HCT116 (cell line): ENCODE measurements at regions not wholly inside any gene's neighbourhood (a gene's known extent, or its start where the extent isn't known, plus 50 kb on each side); places are given as distances from the start of the nearest gene placed in this dataset.

Experiments
- ATAC-seq: fragments of 200-7000 bp; cut with Tn5 transposase; 2 replicates; pipeline ENCODE4 v1.9.1; 2020; ENCODE audit warnings: mild to moderate bottlenecking, moderate library complexity
- BruUV-seq: library from RNA; stranded (reverse); fragments of 400-500 nt; replicated peaks from 2 replicates; lab custom pipeline; 2021; lab: Mats Ljungman, UMichigan
- CTCF ChIA-PET: fragments of 300-600 bp; sonication (Branson Sonifier 250); formaldehyde crosslinking; loops from one replicate; lab custom pipeline; 2021; ENCODE audit warnings: antibody characterized with exemption; lab: Charles Lee
- POLR2A ChIA-PET: fragments of 300-600, 350-600 bp; sonication (Branson Sonifier 250); formaldehyde crosslinking; loops from one replicate; lab custom pipeline; 2021; ENCODE audit warnings: antibody characterized with exemption; lab: Charles Lee
- RAD21 ChIA-PET, 2 experiments: fragments of 300-600 bp; sonication (Branson Sonifier 250); formaldehyde crosslinking; loops; one replicate each; lab custom pipeline; 2023; ENCODE audit warnings: low total read pairs in 2 of 2; ENCODE audit not compliant: uncharacterized antibody in 2 of 2, unreplicated experiment in 2 of 2, low non-redundant PET in 1 of 2; lab: Charles Lee
- DNase-seq: peaks from one replicate; pipeline ENCODE4 v3.0.0-alpha.2; 2010; ENCODE audit warnings: low read depth, low spot score
- H2AFZ ChIP-seq: fragments of 200-600 bp; shearing (Covaris generic), sonication (generic); 2 replicates; pipeline ENCODE4 v1.6.1; 2017; ENCODE audit warnings: low read depth, mixed run types, mixed read lengths, antibody characterized with exemption, low read length; ENCODE audit not compliant: poor library complexity, severe bottlenecking
- H3K27ac ChIP-seq: 2 replicates; pipeline ENCODE4 v1.5.1; 2012; ENCODE audit warnings: low read depth, low read length
- H3K27me3 ChIP-seq: fragments of 200-600 bp; sonication (generic); 2 replicates; pipeline ENCODE4 v1.6.1; 2016; ENCODE audit warnings: mixed run types, low read length, mixed read lengths; ENCODE audit not compliant: insufficient read depth
- H3K36me3 ChIP-seq, 2 experiments: fragments of 200-500 bp in 1 of 2; fragments of 200-600 bp in 1 of 2; sonication (Bioruptor generic) in 1 of 2; sonication (generic) in 1 of 2; 2 replicates each; pipeline versions ENCODE4 v1.5.1 to v1.6.1; 2014 to 2016; ENCODE audit warnings: low read length in 2 of 2, inconsistent platforms in 1 of 2, mixed read lengths in 1 of 2, mixed run types in 1 of 2; ENCODE audit not compliant: insufficient read depth in 2 of 2, control insufficient read depth in 1 of 2
- H3K4me1 ChIP-seq, 2 experiments: fragments of 200-600 bp in 1 of 2; sonication (generic) in 1 of 2; 2 replicates each; pipeline versions ENCODE4 v1.5.1 to v1.6.1; 2012 to 2017; ENCODE audit warnings: low read length in 2 of 2, inconsistent platforms in 1 of 2, mild to moderate bottlenecking in 1 of 2, mixed read lengths in 1 of 2, mixed run types in 1 of 2, moderate library complexity in 1 of 2; ENCODE audit not compliant: insufficient read depth in 2 of 2, control insufficient read depth in 1 of 2
- H3K4me2 ChIP-seq: fragments of 200-600 bp; sonication (generic); 2 replicates; pipeline ENCODE4 v1.6.1; 2017; ENCODE audit warnings: mixed run types, low read length, mixed read lengths
- H3K4me3 ChIP-seq, 2 experiments: fragments of 200-600 bp in 1 of 2; sonication (generic) in 1 of 2; replicated peaks in 1 of 2; 2 replicates each; pipeline ENCODE4 v1.5.1; 2011 to 2016; ENCODE audit warnings: low read length in 2 of 2, control low read depth in 1 of 2, low read depth in 1 of 2, mild to moderate bottlenecking in 1 of 2, mixed read lengths in 1 of 2, mixed run types in 1 of 2
- H3K79me2 ChIP-seq: fragments of 200-600 bp; sonication (generic); 2 replicates; pipeline ENCODE4 v1.6.1; 2017; ENCODE audit warnings: mild to moderate bottlenecking, mixed run types, low read length, moderate library complexity, mixed read lengths; ENCODE audit not compliant: insufficient read depth
- H3K9ac ChIP-seq: fragments of 200-600 bp; sonication (generic); 2 replicates; pipeline ENCODE4 v1.6.1; 2016; ENCODE audit warnings: low read length, mixed read lengths
- H3K9me2 ChIP-seq: fragments of 200-600 bp; sonication (generic), shearing (Covaris generic); 2 replicates; pipeline ENCODE4 v1.6.1; 2017; ENCODE audit warnings: mixed run types, mild to moderate bottlenecking, moderate library complexity; ENCODE audit not compliant: insufficient read depth
- H3K9me3 ChIP-seq, 2 experiments: fragments of 200-500 bp in 1 of 2; fragments of 200-600 bp in 1 of 2; sonication (Bioruptor generic) in 1 of 2; sonication (generic) in 1 of 2; 2 replicates each; pipeline ENCODE4 v1.6.1; 2014 to 2017; ENCODE audit warnings: low read length in 2 of 2, mixed read lengths in 2 of 2, inconsistent platforms in 1 of 2, low read depth in 1 of 2, mild to moderate bottlenecking in 1 of 2, mixed run types in 1 of 2, moderate library complexity in 1 of 2; ENCODE audit not compliant: control insufficient read depth in 1 of 2, insufficient read depth in 1 of 2
- H4K20me1 ChIP-seq: fragments of 200-600 bp; sonication (generic), shearing (Covaris generic); 2 replicates; pipeline ENCODE4 v1.6.1; 2017; ENCODE audit warnings: mixed run types, mild to moderate bottlenecking, moderate library complexity; ENCODE audit not compliant: insufficient read depth
- CBX3 ChIP-seq: IDR thresholded peaks from 2 replicates; pipeline ENCODE4 v1.6.1; 2012; ENCODE audit warnings: low read depth
- CEBPB ChIP-seq: IDR thresholded peaks from 2 replicates; pipeline ENCODE4 v1.6.1; 2012; ENCODE audit warnings: low read depth
- EGR1 ChIP-seq: IDR thresholded peaks from 2 replicates; pipeline ENCODE4 v1.6.1; 2012; ENCODE audit warnings: low read depth
- ELF1 ChIP-seq: IDR thresholded peaks from 2 replicates; pipeline ENCODE4 v1.6.1; 2012; ENCODE audit warnings: low read depth, borderline replicate concordance
- EZH2 ChIP-seq: fragments of 200-600 bp; sonication (generic); IDR thresholded peaks from 2 replicates; pipeline ENCODE4 v1.6.1; 2017; ENCODE audit warnings: antibody characterized with exemption, mixed run types
- EZH2phosphoT487 ChIP-seq: fragments of 200-600 bp; IDR thresholded peaks from 2 replicates; pipeline ENCODE4 v1.6.1; 2018; ENCODE audit warnings: antibody characterized with exemption, borderline replicate concordance
- FOSL1 ChIP-seq: IDR thresholded peaks from 2 replicates; pipeline ENCODE4 v1.6.1; 2012; ENCODE audit warnings: low read depth
- JUND ChIP-seq: IDR thresholded peaks from 2 replicates; pipeline ENCODE4 v1.6.1; 2012
- POLR2A ChIP-seq: IDR thresholded peaks from 2 replicates; pipeline ENCODE4 v1.7.0; 2011; ENCODE audit warnings: borderline replicate concordance; ENCODE audit not compliant: insufficient read depth, insufficient read length; ENCODE audit errors: extremely low read depth
- POLR2AphosphoS5 ChIP-seq: IDR thresholded peaks from 2 replicates; pipeline ENCODE4 v1.6.1; 2011; ENCODE audit warnings: mild to moderate bottlenecking, low read depth, low read length, moderate library complexity
- RAD21 ChIP-seq: IDR thresholded peaks from 2 replicates; pipeline ENCODE4 v1.6.1; 2012; ENCODE audit warnings: low read depth, mild to moderate bottlenecking
- SIN3A ChIP-seq: IDR thresholded peaks from 2 replicates; pipeline ENCODE4 v1.6.1; 2012; ENCODE audit warnings: low read depth
- SP1 ChIP-seq: IDR thresholded peaks from 2 replicates; pipeline ENCODE4 v1.6.1; 2012; ENCODE audit warnings: low read depth
- SRF ChIP-seq: IDR thresholded peaks from 2 replicates; pipeline ENCODE4 v1.6.1; 2012; ENCODE audit warnings: low read depth
- TCF7L2 ChIP-seq: IDR thresholded peaks from 2 replicates; pipeline ENCODE4 v1.7.0; 2011; ENCODE audit warnings: borderline replicate concordance, inconsistent platforms; ENCODE audit not compliant: insufficient read depth, insufficient read length; ENCODE audit errors: extremely low read depth
- YY1 ChIP-seq: IDR thresholded peaks from 2 replicates; pipeline ENCODE4 v1.6.1; 2011; ENCODE audit warnings: low read length, low read depth, moderate library complexity, mild to moderate bottlenecking; ENCODE audit not compliant: insufficient replicate concordance; ENCODE audit errors: extremely low read depth
- ZFX ChIP-seq: fragments of 450-650 bp; IDR thresholded peaks from 2 replicates; pipeline ENCODE4 v1.6.1; 2017
- ZNF274 ChIP-seq: fragments of 200-500 bp; sonication (Bioruptor generic); IDR thresholded peaks from 2 replicates; pipeline ENCODE4 v1.6.1; 2014; ENCODE audit warnings: mild to moderate bottlenecking, low read depth, low read length, inconsistent platforms
- intact Hi-C: fragments of 100-400 bp; cut with micrococcal nuclease; formaldehyde crosslinking; loops from 2 replicates; pipeline ENCODE4 v1.10.0; 2022
- TF ChIP-seq, protein P1 (sequence below): IDR thresholded peaks from 2 replicates; pipeline ENCODE4 v1.6.1; 2012; ENCODE audit warnings: low read depth
- TF ChIP-seq, protein P2 (sequence below), 3 experiments: fragments of 200-600 bp in 1 of 3; sonication (generic) in 1 of 3; IDR thresholded peaks in 2 of 3; conservative IDR thresholded peaks in 1 of 3; 2 replicates each; pipeline ENCODE4 v1.5.1; 2012 to 2017; ENCODE audit warnings: low read depth in 2 of 3, low read length in 2 of 3, antibody characterized with exemption in 1 of 3, borderline replicate concordance in 1 of 3, control low read depth in 1 of 3, mild to moderate bottlenecking in 1 of 3, mixed read lengths in 1 of 3, mixed run types in 1 of 3, moderate library complexity in 1 of 3; ENCODE audit not compliant: insufficient read depth in 1 of 3

DNA sequence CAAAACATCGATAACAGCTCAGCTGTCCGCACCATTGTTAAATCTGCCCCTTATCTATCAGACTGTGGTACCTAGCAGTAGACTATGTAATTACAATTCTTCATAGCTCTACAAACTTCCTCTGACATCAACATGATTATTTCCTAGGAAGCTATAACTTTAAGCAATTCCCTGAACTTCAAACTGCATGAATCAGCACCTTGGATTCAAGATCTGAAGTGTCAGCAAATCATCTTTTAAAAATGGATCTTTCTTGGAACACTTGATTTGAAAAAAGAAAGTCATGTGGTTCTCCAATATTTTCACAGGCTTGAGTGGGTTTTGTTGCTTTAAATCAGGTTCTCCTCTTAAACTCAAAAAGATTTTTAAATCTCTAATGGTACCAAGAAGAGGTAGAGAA lies 680.7 kb upstream of the LMCD1 start:
- ATAC-seq = no peak
- intact Hi-C loops = no loop called here

More for the DNA sequence above, 680.7 kb upstream of the LMCD1 start:
- ChIA-PET RAD21 (interaction anchor here in 1 of 2 experiments (0.7 kb wide), 1 partner anchor 13 kb away, joined by 3 read pairs; no protein-coding TSS in a partner anchor), CTCF (interaction anchor here (1.2 kb wide), 1 partner anchor 18 kb away, joined by 3 read pairs; no protein-coding TSS in a partner anchor), POLR2A (no interaction called here)
- DNase-seq = no peak
- no peaks in the 10 kb centered on the region for H4K20me1 ChIP-seq
- no peaks in the 10 kb centered on the region for H3K79me2 ChIP-seq
- no peaks in the 10 kb centered on the region for H3K27me3 ChIP-seq
- no peak overlapping the region for H3K4me2 ChIP-seq
- H3K9me2 ChIP-seq = no peaks in the 10 kb centered on the region
- H3K4me1 ChIP-seq = no peaks in the 10 kb centered on the region
- H3K9me3 ChIP-seq = peaks cover 0 to 7% of the 10 kb centered on the region in 2 experiments; a peak in 1 of 4 replicates
- no peak overlapping the region for H3K27ac ChIP-seq
- BruUV-seq = no TSS peak
- H2AFZ ChIP-seq = no peak overlapping the region
- TF ChIP-seq SIN3A = no peak
- no peak for TF ChIP-seq FOSL1
- TF ChIP-seq, protein P1, sequence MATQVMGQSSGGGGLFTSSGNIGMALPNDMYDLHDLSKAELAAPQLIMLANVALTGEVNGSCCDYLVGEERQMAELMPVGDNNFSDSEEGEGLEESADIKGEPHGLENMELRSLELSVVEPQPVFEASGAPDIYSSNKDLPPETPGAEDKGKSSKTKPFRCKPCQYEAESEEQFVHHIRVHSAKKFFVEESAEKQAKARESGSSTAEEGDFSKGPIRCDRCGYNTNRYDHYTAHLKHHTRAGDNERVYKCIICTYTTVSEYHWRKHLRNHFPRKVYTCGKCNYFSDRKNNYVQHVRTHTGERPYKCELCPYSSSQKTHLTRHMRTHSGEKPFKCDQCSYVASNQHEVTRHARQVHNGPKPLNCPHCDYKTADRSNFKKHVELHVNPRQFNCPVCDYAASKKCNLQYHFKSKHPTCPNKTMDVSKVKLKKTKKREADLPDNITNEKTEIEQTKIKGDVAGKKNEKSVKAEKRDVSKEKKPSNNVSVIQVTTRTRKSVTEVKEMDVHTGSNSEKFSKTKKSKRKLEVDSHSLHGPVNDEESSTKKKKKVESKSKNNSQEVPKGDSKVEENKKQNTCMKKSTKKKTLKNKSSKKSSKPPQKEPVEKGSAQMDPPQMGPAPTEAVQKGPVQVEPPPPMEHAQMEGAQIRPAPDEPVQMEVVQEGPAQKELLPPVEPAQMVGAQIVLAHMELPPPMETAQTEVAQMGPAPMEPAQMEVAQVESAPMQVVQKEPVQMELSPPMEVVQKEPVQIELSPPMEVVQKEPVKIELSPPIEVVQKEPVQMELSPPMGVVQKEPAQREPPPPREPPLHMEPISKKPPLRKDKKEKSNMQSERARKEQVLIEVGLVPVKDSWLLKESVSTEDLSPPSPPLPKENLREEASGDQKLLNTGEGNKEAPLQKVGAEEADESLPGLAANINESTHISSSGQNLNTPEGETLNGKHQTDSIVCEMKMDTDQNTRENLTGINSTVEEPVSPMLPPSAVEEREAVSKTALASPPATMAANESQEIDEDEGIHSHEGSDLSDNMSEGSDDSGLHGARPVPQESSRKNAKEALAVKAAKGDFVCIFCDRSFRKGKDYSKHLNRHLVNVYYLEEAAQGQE = no peak
- no peak for TF ChIP-seq ZNF274
- no peak for TF ChIP-seq CEBPB
- TF ChIP-seq, protein P2, sequence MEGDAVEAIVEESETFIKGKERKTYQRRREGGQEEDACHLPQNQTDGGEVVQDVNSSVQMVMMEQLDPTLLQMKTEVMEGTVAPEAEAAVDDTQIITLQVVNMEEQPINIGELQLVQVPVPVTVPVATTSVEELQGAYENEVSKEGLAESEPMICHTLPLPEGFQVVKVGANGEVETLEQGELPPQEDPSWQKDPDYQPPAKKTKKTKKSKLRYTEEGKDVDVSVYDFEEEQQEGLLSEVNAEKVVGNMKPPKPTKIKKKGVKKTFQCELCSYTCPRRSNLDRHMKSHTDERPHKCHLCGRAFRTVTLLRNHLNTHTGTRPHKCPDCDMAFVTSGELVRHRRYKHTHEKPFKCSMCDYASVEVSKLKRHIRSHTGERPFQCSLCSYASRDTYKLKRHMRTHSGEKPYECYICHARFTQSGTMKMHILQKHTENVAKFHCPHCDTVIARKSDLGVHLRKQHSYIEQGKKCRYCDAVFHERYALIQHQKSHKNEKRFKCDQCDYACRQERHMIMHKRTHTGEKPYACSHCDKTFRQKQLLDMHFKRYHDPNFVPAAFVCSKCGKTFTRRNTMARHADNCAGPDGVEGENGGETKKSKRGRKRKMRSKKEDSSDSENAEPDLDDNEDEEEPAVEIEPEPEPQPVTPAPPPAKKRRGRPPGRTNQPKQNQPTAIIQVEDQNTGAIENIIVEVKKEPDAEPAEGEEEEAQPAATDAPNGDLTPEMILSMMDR (IDR thresholded peaks at IDR 0.05 in 2 of 3, conservative IDR thresholded peaks at IDR 0.05 in 1 of 3; ENCODE audit: borderline replicate concordance in 1 of 3, insufficient read depth in 1 of 3, low read depth in 2 of 3, low read length in 2 of 3) = no peak
- no peak for TF ChIP-seq EZH2phosphoT487
- TF ChIP-seq SRF = no peak
- TF ChIP-seq EZH2 = no peak
- no peak for TF ChIP-seq YY1
- TF ChIP-seq JUND = no peak
- TF ChIP-seq POLR2AphosphoS5 = no peak
- no peak for TF ChIP-seq EGR1
- no peak for TF ChIP-seq ZFX
- TF ChIP-seq TCF7L2 = no peak
- TF ChIP-seq ELF1 = no peak
- TF ChIP-seq RAD21 = no peak
- TF ChIP-seq CBX3 = no peak
- no peak for TF ChIP-seq POLR2A
- no peak for TF ChIP-seq SP1
- TF ChIP-seq, all 23 proteins: peak for 0
- no peak overlapping the region for H3K4me3 ChIP-seq
- no peak overlapping the region for H3K9ac ChIP-seq
- H3K36me3 ChIP-seq = peaks cover 0 to 6% of the 10 kb centered on the region in 2 experiments; a peak in 1 of 4 replicates
